IMR-90 (cell line): ENCODE measurements at regions not wholly inside any gene's neighbourhood (a gene's known extent, or its start where the extent isn't known, plus 50 kb on each side); places are given as distances from the start of the nearest gene placed in this dataset.

ENCODE experiments used
- ATAC-seq: fragments of 200-7000 bp; cut with Tn5 transposase; 2 replicates; pipeline ENCODE4 v1.9.1; 2020; ENCODE audit warnings: low read depth, mild to moderate bottlenecking, moderate library complexity
- BruUV-seq: library from RNA; stranded (reverse); fragments of 400-500 nt; replicated peaks from 2 replicates; lab custom pipeline; 2021; lab: Mats Ljungman, UMichigan
- CTCF ChIA-PET: fragments of 300-600 bp; formaldehyde crosslinking; extraction: SDS; loops from one replicate; lab custom pipeline; 2021; ENCODE audit warnings: antibody characterized with exemption; lab: Yijun Ruan, JAX
- POLR2A ChIA-PET: fragments of 300-600 bp; sonication (Branson Sonifier 250); formaldehyde crosslinking; loops from one replicate; lab custom pipeline; 2022; ENCODE audit warnings: antibody characterized with exemption; ENCODE audit not compliant: unreplicated experiment; lab: Charles Lee
- DNase-seq: peaks from one replicate; pipeline ENCODE4 v3.0.0; 2013
- H2AFZ ChIP-seq: replicated peaks from 2 replicates; pipeline ENCODE3; 2013; ENCODE audit warnings: low read length, mild to moderate bottlenecking; ENCODE audit not compliant: poor library complexity
- H2AK5ac ChIP-seq: 2 replicates; pipeline ENCODE4 v1.6.1; 2013; ENCODE audit warnings: low read depth, low read length, inconsistent platforms
- H2AK9ac ChIP-seq: replicated peaks from 2 replicates; pipeline ENCODE3; 2013; ENCODE audit warnings: mild to moderate bottlenecking, low read depth, low read length, moderate library complexity; ENCODE audit not compliant: poor library complexity
- H2BK120ac ChIP-seq: 2 replicates; pipeline ENCODE4 v1.6.1; 2013; ENCODE audit warnings: low read depth, low read length, inconsistent platforms
- H2BK15ac ChIP-seq: 3 replicates; pipeline ENCODE4 v1.6.1; 2013; ENCODE audit warnings: low read depth, low read length, inconsistent platforms
- H2BK20ac ChIP-seq: 2 replicates; pipeline ENCODE4 v1.6.1; 2013; ENCODE audit warnings: low read depth, mild to moderate bottlenecking, inconsistent platforms, low read length, moderate library complexity
- H2BK5ac ChIP-seq: 2 replicates; pipeline ENCODE4 v1.6.1; 2013; ENCODE audit warnings: mild to moderate bottlenecking, low read depth, low read length, inconsistent platforms; ENCODE audit not compliant: poor library complexity, severe bottlenecking
- H3K14ac ChIP-seq: replicated peaks from 2 replicates; pipeline ENCODE4 v1.6.1; 2013; ENCODE audit warnings: low read depth, low read length, inconsistent platforms
- H3K18ac ChIP-seq: 2 replicates; pipeline ENCODE4 v1.6.1; 2013; ENCODE audit warnings: low read depth, low read length, control low read depth
- H3K23ac ChIP-seq: 2 replicates; pipeline ENCODE4 v1.6.1; 2013; ENCODE audit warnings: low read depth, low read length, inconsistent platforms
- H3K27ac ChIP-seq: 2 replicates; pipeline ENCODE4 v1.5.1; 2013; ENCODE audit warnings: mild to moderate bottlenecking, control low read depth, low read length; ENCODE audit not compliant: insufficient read depth
- H3K27me3 ChIP-seq: 2 replicates; pipeline ENCODE4 v1.6.1; 2013; ENCODE audit warnings: low read length; ENCODE audit not compliant: control insufficient read depth, insufficient read depth
- H3K36me3 ChIP-seq: 2 replicates; pipeline ENCODE4 v1.6.1; 2013; ENCODE audit warnings: low read length, mixed read lengths; ENCODE audit not compliant: control insufficient read depth, insufficient read depth
- H3K4ac ChIP-seq: 2 replicates; pipeline ENCODE4 v1.6.1; 2013; ENCODE audit warnings: low read depth, low read length, inconsistent platforms
- H3K4me1 ChIP-seq: 2 replicates; pipeline ENCODE4 v1.6.1; 2013; ENCODE audit warnings: low read length, mixed read lengths; ENCODE audit not compliant: control insufficient read depth, insufficient read depth
- H3K4me2 ChIP-seq: 2 replicates; pipeline ENCODE4 v1.6.1; 2013; ENCODE audit warnings: low read depth, mild to moderate bottlenecking, control low read depth, low read length, moderate library complexity
- H3K4me3 ChIP-seq: 2 replicates; pipeline ENCODE4 v1.5.1; 2013; ENCODE audit warnings: low read depth, mild to moderate bottlenecking, control low read depth, low read length, moderate library complexity; ENCODE audit not compliant: insufficient read depth
- H3K56ac ChIP-seq: 2 replicates; pipeline ENCODE4 v1.6.1; 2013; ENCODE audit warnings: low read length, inconsistent platforms; ENCODE audit not compliant: insufficient read depth; ENCODE audit errors: extremely low read depth
- H3K79me1 ChIP-seq, 2 experiments: 2 replicates each; pipeline ENCODE4 v1.6.1; 2013; ENCODE audit warnings: low read length in 2 of 2, inconsistent platforms in 1 of 2, low read depth in 1 of 2
- H3K9ac ChIP-seq: 2 replicates; pipeline ENCODE4 v1.6.1; 2013; ENCODE audit warnings: low read depth, low read length, control low read depth
- H3K9me1 ChIP-seq: 2 replicates; pipeline ENCODE4 v1.6.1; 2013; ENCODE audit warnings: low read length, inconsistent platforms; ENCODE audit not compliant: insufficient read depth
- H3K9me3 ChIP-seq: 2 replicates; pipeline ENCODE4 v1.6.1; 2013; ENCODE audit warnings: low read length; ENCODE audit not compliant: control insufficient read depth, insufficient read depth
- H4K20me1 ChIP-seq: 2 replicates; pipeline ENCODE4 v1.6.1; 2013; ENCODE audit warnings: low read length, inconsistent platforms; ENCODE audit not compliant: insufficient read depth
- H4K5ac ChIP-seq: 2 replicates; pipeline ENCODE4 v1.6.1; 2013; ENCODE audit warnings: mild to moderate bottlenecking, low read depth, low read length, control low read depth
- H4K8ac ChIP-seq, 2 experiments: 2 replicates each; pipeline ENCODE4 v1.6.1; 2013; ENCODE audit warnings: low read depth in 2 of 2, low read length in 2 of 2, control low read depth in 1 of 2, inconsistent platforms in 1 of 2
- H4K91ac ChIP-seq: 2 replicates; pipeline ENCODE4 v1.6.1; 2013; ENCODE audit warnings: low read depth, low read length, inconsistent platforms; ENCODE audit not compliant: insufficient read depth
- BHLHE40 ChIP-seq: fragments of 150-350 bp; IDR thresholded peaks from 2 replicates; pipeline ENCODE4 v1.6.1; 2016; ENCODE audit warnings: mild to moderate bottlenecking, low read depth, low read length
- CEBPB ChIP-seq: IDR thresholded peaks from 2 replicates; pipeline ENCODE4 v1.6.1; 2012; ENCODE audit warnings: low read depth, low read length, improper control_type of control experiment
- CHD1 ChIP-seq: IDR thresholded peaks from 2 replicates; pipeline ENCODE4 v1.6.1; 2012; ENCODE audit warnings: low read depth, low read length, improper control_type of control experiment
- CTCF ChIP-seq: conservative IDR thresholded peaks from 2 replicates; pipeline ENCODE4 v1.5.1; 2012; ENCODE audit warnings: mild to moderate bottlenecking, low read depth, low read length, improper control_type of control experiment
- FOS ChIP-seq: fragments of 150-350 bp; IDR thresholded peaks from 2 replicates; pipeline ENCODE4 v1.6.1; 2016; ENCODE audit warnings: low read depth, low read length
- MAFK ChIP-seq: IDR thresholded peaks from 2 replicates; pipeline ENCODE4 v1.6.1; 2012; ENCODE audit warnings: low read depth, low read length, improper control_type of control experiment
- MAZ ChIP-seq: IDR thresholded peaks from 2 replicates; pipeline ENCODE4 v1.6.1; 2012; ENCODE audit warnings: low read depth, mild to moderate bottlenecking, low read length, improper control_type of control experiment, moderate library complexity, borderline replicate concordance
- MXI1 ChIP-seq: IDR thresholded peaks from 2 replicates; pipeline ENCODE4 v1.6.1; 2012; ENCODE audit warnings: low read depth, mild to moderate bottlenecking, low read length, moderate library complexity, borderline replicate concordance
- NFE2L2 ChIP-seq: fragments of 150-350 bp; IDR thresholded peaks from 2 replicates; pipeline ENCODE4 v1.6.1; 2016; ENCODE audit warnings: low read depth, mild to moderate bottlenecking, low read length
- POLR2A ChIP-seq: IDR thresholded peaks from 2 replicates; pipeline ENCODE4 v1.6.1; 2012; ENCODE audit warnings: mild to moderate bottlenecking, low read depth, low read length
- RAD21 ChIP-seq: IDR thresholded peaks from 2 replicates; pipeline ENCODE4 v1.6.1; 2012; ENCODE audit warnings: low read length, improper control_type of control experiment
- RCOR1 ChIP-seq: IDR thresholded peaks from 2 replicates; pipeline ENCODE4 v1.6.1; 2012; ENCODE audit warnings: mild to moderate bottlenecking, low read length, improper control_type of control experiment; ENCODE audit not compliant: insufficient replicate concordance
- RFX5 ChIP-seq: IDR thresholded peaks from 2 replicates; pipeline ENCODE4 v1.8.0; 2012; ENCODE audit warnings: low read depth, mild to moderate bottlenecking, low read length, moderate library complexity
- SMC3 ChIP-seq: fragments of 150-350 bp; IDR thresholded peaks from 2 replicates; pipeline ENCODE4 v1.6.1; 2016; ENCODE audit warnings: low read depth, mild to moderate bottlenecking, antibody characterized with exemption, low read length, moderate library complexity
- WGBS, 2 experiments: methylation state at CpG; one replicate each; pipeline versions ENCODE4 v1.1.5 to v1.1.7; 2013; ENCODE audit warnings: missing lambda C conversion rate in 2 of 2; ENCODE audit not compliant: insufficient read length in 1 of 2; ENCODE audit errors: extremely low coverage in 2 of 2; 5-methylcytosine and 5-hydroxymethylcytosine counted together
- dilution Hi-C: fragments of 300-500 bp; cut with HindIII; formaldehyde crosslinking; loops from one replicate; pipeline ENCODE4 v1.14.3; 2018; ENCODE audit warnings: low sequenced_read_pairs; ENCODE audit not compliant: unreplicated experiment
- in situ Hi-C: fragments of 300-500 bp; cut with MboI; formaldehyde crosslinking; loops from 3 replicates; pipeline ENCODE4 v1.14.3; 2019; ENCODE audit warnings: low sequenced_read_pairs, inconsistent platforms, mixed read lengths
- intact Hi-C: fragments of 100-400 bp; cut with micrococcal nuclease; formaldehyde crosslinking; loops from 2 replicates; pipeline ENCODE4 v1.10.0; 2022
- TF ChIP-seq, protein P1 (sequence below): fragments of 150-350 bp; IDR thresholded peaks from 2 replicates; pipeline ENCODE4 v1.6.1; 2016; ENCODE audit warnings: low read depth, mild to moderate bottlenecking, low read length, moderate library complexity, borderline replicate concordance
- TF ChIP-seq, protein P2 (sequence below): fragments of 150-350 bp; IDR thresholded peaks from 2 replicates; pipeline ENCODE4 v1.6.1; 2017; ENCODE audit warnings: mild to moderate bottlenecking, antibody characterized with exemption, low read length, low read depth

DNA sequence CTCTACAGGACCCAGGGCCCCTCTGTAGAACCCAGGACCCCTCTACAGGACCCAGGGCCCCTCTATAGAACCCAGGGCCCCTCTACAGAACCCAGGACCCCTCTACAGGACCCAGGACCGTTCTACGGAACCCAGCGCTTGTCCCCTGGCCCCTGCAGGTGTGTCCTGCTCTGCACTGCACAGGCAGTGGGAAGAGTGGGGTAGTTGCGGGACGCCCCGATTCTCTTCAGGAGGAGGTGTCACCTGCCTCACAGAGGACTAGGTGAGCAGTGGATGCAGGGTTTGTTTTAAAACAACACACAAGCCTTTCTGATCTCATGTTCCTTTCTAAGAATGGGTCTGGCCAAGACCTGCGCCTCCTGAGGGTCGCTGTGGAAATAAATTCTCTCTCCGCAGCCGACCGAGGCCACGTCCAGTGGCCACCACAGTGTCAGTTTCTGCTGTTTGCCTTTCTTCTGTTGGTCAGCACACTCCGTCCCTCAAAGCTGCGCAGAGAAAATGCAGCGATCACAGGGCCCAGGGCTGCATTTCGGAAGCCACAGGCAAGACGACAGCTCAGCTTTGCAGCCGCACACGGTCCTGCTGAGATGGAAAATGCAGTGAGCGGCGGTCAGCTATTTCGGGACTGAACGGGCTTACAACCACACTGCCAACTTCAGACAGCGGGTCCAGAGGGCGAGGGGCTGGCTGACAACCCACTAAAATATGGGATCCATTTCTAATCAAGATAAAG, 135.2 kb downstream of the DLL1 start:
- Histone ChIP-seq H2BK120ac (no peak overlapping the region), H3K4me1 (no peaks in the 10 kb centered on the region), H2BK15ac (no peak overlapping the region), H3K56ac (no peak overlapping the region), H3K36me3 (no peaks in the 10 kb centered on the region), H4K8ac (no peak overlapping the region), H3K4me3 (no peak overlapping the region), H3K23ac (no peak overlapping the region), H4K5ac (no peak overlapping the region), H3K79me1 (no peaks in the 10 kb centered on the region), H3K18ac (no peak overlapping the region), H2BK20ac (no peak overlapping the region), H2AFZ (no peak overlapping the region), H3K27ac (no peak overlapping the region), H2BK5ac (no peak overlapping the region), H3K4me2 (no peak overlapping the region), H2AK5ac (no peak overlapping the region), H4K20me1 (no peaks in the 10 kb centered on the region), H3K9ac (no peak overlapping the region), H3K9me1 (no peaks in the 10 kb centered on the region), H3K9me3 (peaks cover 41% of the 10 kb centered on the region), H3K4ac (no peak overlapping the region), H3K14ac (no peak overlapping the region), H4K91ac (no peak overlapping the region), H2AK9ac (no peak overlapping the region), H3K27me3 (no peaks in the 10 kb centered on the region)
- no peak for ATAC-seq
- BruUV-seq: no TSS peak
- dilution Hi-C loops: no loop called here
- in situ Hi-C loops: no loop called here
- no peak for DNase-seq
- 71% methylated on average over 11 of the region's 25 CpGs; no CpG with 5 or more reads in 1 of the 2 experiments for WGBS, 2 experiments
- CTCF ChIA-PET: no interaction called here
- POLR2A ChIA-PET: no interaction called here
- TF ChIP-seq NFE2L2 (no peak), SMC3 (no peak), CEBPB (no peak), RCOR1 (no peak), POLR2A (no peak), CTCF (no peak), RFX5 (no peak), RAD21 (no peak), MXI1 (no peak), FOS (no peak), MAFK (no peak), MAZ (no peak), CHD1 (no peak), BHLHE40 (no peak)
- TF ChIP-seq, protein P1, sequence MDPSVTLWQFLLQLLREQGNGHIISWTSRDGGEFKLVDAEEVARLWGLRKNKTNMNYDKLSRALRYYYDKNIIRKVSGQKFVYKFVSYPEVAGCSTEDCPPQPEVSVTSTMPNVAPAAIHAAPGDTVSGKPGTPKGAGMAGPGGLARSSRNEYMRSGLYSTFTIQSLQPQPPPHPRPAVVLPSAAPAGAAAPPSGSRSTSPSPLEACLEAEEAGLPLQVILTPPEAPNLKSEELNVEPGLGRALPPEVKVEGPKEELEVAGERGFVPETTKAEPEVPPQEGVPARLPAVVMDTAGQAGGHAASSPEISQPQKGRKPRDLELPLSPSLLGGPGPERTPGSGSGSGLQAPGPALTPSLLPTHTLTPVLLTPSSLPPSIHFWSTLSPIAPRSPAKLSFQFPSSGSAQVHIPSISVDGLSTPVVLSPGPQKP: no peak
- TF ChIP-seq, protein P2, sequence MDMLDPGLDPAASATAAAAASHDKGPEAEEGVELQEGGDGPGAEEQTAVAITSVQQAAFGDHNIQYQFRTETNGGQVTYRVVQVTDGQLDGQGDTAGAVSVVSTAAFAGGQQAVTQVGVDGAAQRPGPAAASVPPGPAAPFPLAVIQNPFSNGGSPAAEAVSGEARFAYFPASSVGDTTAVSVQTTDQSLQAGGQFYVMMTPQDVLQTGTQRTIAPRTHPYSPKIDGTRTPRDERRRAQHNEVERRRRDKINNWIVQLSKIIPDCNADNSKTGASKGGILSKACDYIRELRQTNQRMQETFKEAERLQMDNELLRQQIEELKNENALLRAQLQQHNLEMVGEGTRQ: no peak
- intact Hi-C loops: no loop called here
